Gastrocnemius medialis (tissue), 4 donors: ENCODE measurements at regions not wholly inside any gene's neighbourhood (a gene's known extent, or its start where the extent isn't known, plus 50 kb on each side); places are given as distances from the start of the nearest gene placed in this dataset.

Experiments
- POLR2A ChIP-seq, 2 donors: fragments of 450-650 bp; IDR thresholded peaks; one replicate each; pipeline ENCODE4 v1.6.1; 2017; ENCODE audit warnings: antibody characterized with exemption in 2 of 2, mild to moderate bottlenecking in 2 of 2, moderate library complexity in 2 of 2
- TF ChIP-seq, protein P1 (sequence below), 5 experiments: fragments of 450-650 bp in 3 of 5; fragments of 200-600 bp in 2 of 5; sonication (generic) in 2 of 5; IDR thresholded peaks in 4 of 5; conservative IDR thresholded peaks in 1 of 5; 1 replicate in 4 of 5; 2 replicates in 1 of 5; pipeline ENCODE4 v1.5.1; 2016 to 2019; ENCODE audit warnings: antibody characterized with exemption in 5 of 5, mild to moderate bottlenecking in 3 of 5, moderate library complexity in 3 of 5

DNA sequence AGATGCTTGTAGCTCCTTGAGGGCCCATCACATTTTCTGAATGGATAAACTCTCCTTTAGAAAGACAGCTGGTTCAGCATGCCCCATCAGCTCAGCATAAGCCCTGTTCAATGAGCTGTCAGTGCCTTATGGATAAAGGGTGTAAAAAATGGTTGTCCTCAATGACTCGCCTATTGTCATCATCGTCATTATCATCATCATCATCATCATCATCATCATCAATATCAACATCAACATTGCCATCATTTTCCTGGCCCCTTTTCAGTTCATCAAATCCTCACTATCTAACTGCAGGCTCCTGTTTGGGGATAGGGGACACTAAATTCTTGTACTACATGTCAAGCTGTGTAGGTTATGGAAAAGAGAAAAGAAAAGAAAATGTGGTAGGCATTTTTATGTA is 310.7 kb upstream of the MTNR1B start:
- TF ChIP-seq, protein P1, sequence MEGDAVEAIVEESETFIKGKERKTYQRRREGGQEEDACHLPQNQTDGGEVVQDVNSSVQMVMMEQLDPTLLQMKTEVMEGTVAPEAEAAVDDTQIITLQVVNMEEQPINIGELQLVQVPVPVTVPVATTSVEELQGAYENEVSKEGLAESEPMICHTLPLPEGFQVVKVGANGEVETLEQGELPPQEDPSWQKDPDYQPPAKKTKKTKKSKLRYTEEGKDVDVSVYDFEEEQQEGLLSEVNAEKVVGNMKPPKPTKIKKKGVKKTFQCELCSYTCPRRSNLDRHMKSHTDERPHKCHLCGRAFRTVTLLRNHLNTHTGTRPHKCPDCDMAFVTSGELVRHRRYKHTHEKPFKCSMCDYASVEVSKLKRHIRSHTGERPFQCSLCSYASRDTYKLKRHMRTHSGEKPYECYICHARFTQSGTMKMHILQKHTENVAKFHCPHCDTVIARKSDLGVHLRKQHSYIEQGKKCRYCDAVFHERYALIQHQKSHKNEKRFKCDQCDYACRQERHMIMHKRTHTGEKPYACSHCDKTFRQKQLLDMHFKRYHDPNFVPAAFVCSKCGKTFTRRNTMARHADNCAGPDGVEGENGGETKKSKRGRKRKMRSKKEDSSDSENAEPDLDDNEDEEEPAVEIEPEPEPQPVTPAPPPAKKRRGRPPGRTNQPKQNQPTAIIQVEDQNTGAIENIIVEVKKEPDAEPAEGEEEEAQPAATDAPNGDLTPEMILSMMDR (IDR thresholded peaks at IDR 0.05 in 4 of 5, conservative IDR thresholded peaks at IDR 0.05 in 1 of 5), result no peak
- no peak for TF ChIP-seq POLR2A (IDR thresholded peaks at IDR 0.05)
